ENCODE measurements at regions not wholly inside any gene's neighbourhood (a gene's known extent, or its start where the extent isn't known, plus 50 kb on each side); places are given as distances from the start of the nearest gene placed in this dataset.
"Not testable (repeated sequence)": the region's sequence is repeated elsewhere in the genome, so short reads cannot be mapped to it uniquely, and the experiment has no call there.

- DNase-seq (ENCODE audit: low spot score), result not testable (repeated sequence)
Measured at GRCh38 chr2:111365986-111366640, 245.4 kb downstream of the BCL2L11 start.

- not testable (repeated sequence) for DNase-seq (ENCODE audit: low spot score)
Measured at GRCh38 chr2:111366641-111367029, 245.9 kb downstream of the BCL2L11 start.

- DNase-seq (ENCODE audit: low spot score), result not testable (repeated sequence)
Measured at GRCh38 chr2:111367080-111367479, 246.4 kb downstream of the BCL2L11 start.

- not testable (repeated sequence) for DNase-seq (ENCODE audit: low spot score)
Measured at GRCh38 chr2:111367871-111368270, 247.2 kb downstream of the BCL2L11 start.

GRCh38 chr2:111368288-111368687 lies 247.6 kb downstream of the BCL2L11 start:
- DNase-seq (ENCODE audit: low spot score), result not testable (repeated sequence)

GRCh38 chr2:111373060-111373459 lies 252.3 kb downstream of the BCL2L11 start:
- not testable (repeated sequence) for DNase-seq (ENCODE audit: low spot score)

- DNase-seq (ENCODE audit: low spot score), result not testable (repeated sequence)
Measured at GRCh38 chr2:111373989-111374388, 253.3 kb downstream of the BCL2L11 start.

- not testable (repeated sequence) for DNase-seq (ENCODE audit: low spot score)
Measured at GRCh38 chr2:111374734-111375133, 254.0 kb downstream of the BCL2L11 start.

GRCh38 chr2:111375320-111375883 lies 254.7 kb downstream of the BCL2L11 start:
- DNase-seq (ENCODE audit: low spot score), result not testable (repeated sequence)

- DNase-seq (ENCODE audit: low spot score), result not testable (repeated sequence)
Measured at GRCh38 chr2:111376272-111376970, 255.7 kb downstream of the BCL2L11 start.

GRCh38 chr2:111376971-111377352 lies 256.2 kb downstream of the BCL2L11 start:
- not testable (repeated sequence) for DNase-seq (ENCODE audit: low spot score)

GRCh38 chr2:111377386-111377959 lies 256.8 kb downstream of the BCL2L11 start:
- not testable (repeated sequence) for DNase-seq (ENCODE audit: low spot score)

GRCh38 chr2:111378348-111378747 lies 257.6 kb downstream of the BCL2L11 start:
- not testable (repeated sequence) for DNase-seq (ENCODE audit: low spot score)

GRCh38 chr2:111380733-111381439 lies 260.2 kb downstream of the BCL2L11 start:
- not testable (repeated sequence) for DNase-seq (ENCODE audit: low spot score)

- not testable (repeated sequence) for DNase-seq (ENCODE audit: low spot score)
Measured at GRCh38 chr2:111381530-111382306, 261.0 kb downstream of the BCL2L11 start.

GRCh38 chr2:111382507-111382906 lies 261.8 kb downstream of the BCL2L11 start:
- not testable (repeated sequence) for DNase-seq (ENCODE audit: low spot score)

GRCh38 chr2:111383311-111383710 lies 262.6 kb downstream of the BCL2L11 start:
- not testable (repeated sequence) for DNase-seq (ENCODE audit: low spot score)

- not testable (repeated sequence) for DNase-seq (ENCODE audit: low spot score)
Measured at GRCh38 chr2:111385226-111385957, 264.7 kb downstream of the BCL2L11 start.

- not testable (repeated sequence) for DNase-seq (ENCODE audit: low spot score)
Measured at GRCh38 chr2:111390605-111391004, 269.9 kb downstream of the BCL2L11 start.

GRCh38 chr2:111395350-111396128 lies 274.8 kb downstream of the BCL2L11 start:
- not testable (repeated sequence) for DNase-seq (ENCODE audit: low spot score)
